HG03108 (cell line): ENCODE measurements at regions not wholly inside any gene's neighbourhood (a gene's known extent, or its start where the extent isn't known, plus 50 kb on each side); places are given as distances from the start of the nearest gene placed in this dataset.

ENCODE experiments used
- ATAC-seq: cut with Tn5 transposase; IDR thresholded peaks from one replicate; pipeline ENCODE4 v1.9.1; 2021; ENCODE audit warnings: moderate library complexity; ENCODE audit not compliant: unreplicated experiment

GRCh38 chr6:109235481-109236038 is 140.3 kb downstream of the CEP57L1 start:
- ATAC-seq, result no peak

DNA sequence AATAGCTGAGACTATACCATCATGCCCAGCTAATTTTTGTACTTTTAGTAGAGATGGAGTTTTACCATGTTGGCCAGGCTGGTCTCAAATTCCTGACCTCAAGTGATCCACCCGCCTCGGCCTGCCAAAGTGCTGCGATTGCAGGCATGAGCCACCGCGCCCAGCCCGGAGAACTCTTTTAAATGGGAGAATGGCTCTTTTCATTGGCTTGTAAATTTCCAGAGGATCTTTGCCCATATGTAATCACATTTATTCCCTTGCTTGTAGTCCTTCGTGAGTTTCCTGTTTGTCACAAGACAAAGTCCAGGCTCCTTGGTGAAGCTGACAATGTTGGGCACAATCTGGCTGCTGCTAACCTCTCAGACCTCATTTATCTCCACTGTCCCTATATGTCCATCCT is 135.1 kb downstream of the CEP57L1 start:
- ATAC-seq, result no peak

DNA sequence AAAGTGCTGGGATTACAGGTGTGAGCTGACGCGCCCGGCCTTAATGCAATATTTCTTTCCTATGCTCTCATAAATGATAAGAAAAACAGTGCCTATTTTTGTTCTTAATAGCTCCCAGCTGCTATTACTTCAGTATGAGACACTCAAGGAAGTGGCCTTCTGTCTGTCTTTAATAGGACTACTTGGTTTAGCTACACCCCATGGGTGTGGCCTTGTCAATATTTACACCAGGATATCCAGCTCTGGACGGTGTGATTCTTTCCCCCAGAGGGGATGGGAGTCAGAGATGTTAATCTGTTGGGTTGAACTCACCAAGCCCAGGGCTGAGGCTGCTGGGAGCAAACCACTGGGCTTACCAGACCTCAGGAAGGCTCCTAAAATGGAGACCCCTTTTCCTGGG is 134.2 kb downstream of the CEP57L1 start:
- ATAC-seq, result no peak

GRCh38 chr6:109227646-109228045 is 132.3 kb downstream of the CEP57L1 start:
- no peak for ATAC-seq

DNA sequence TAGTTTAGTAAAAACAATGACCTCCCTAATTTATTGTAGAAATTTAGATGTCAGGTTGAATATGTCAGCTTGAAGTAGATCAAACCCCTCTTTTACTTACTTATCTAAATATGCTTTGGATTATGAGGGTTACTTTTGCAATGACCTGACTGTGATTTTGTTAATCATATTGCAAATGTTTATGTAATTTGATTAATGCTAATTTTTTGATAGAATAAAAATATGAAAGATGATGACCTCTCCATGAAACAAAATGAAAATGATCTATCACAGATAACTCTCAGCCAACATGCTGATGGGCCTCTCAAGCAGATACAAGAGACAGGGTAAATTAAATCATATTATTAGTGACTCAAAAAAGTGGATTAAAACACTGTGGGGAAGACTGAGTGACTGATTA is 131.0 kb downstream of the CEP57L1 start:
- ATAC-seq, result no peak

DNA sequence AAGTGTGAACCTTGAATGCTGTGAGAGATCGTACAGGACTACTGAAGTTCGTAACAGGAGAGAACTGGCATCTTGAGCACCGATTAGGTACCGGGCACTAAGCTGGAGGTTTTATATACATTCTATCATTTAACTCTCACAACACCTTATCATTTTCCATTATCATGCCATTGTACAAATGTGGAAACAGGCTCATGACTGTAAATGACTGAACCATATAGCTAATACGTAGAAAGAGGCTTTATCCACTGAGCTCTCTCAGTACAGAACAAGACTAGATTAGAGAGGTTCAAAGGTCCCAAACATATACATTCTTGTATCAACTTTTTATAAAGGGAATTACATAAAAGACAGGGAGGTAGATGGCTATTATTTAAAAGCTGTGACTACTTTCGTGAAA is 130.6 kb downstream of the CEP57L1 start:
- no peak for ATAC-seq

DNA sequence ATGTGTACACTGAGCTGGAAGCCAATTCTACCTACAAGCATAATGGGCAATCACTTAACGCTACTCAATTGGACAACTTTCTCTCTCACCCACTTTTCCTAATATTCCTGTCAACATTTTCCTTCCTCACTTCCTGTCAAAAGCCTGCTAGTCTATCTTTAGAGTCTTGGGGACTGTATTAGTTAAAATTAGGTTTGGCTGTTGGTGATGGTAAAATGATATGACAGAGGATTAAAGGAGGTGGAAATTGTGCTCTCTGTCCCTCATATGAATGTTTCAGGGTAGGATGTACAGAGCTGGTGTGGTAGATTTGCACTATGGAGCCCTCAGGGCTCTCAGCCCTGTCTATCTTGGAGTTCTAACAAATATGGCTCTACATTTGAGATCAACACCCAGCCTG is 129.7 kb downstream of the CEP57L1 start:
- no peak for ATAC-seq

- ATAC-seq, result no peak
Observed at GRCh38 chr6:109224107-109224875, 129.0 kb downstream of the CEP57L1 start.

DNA sequence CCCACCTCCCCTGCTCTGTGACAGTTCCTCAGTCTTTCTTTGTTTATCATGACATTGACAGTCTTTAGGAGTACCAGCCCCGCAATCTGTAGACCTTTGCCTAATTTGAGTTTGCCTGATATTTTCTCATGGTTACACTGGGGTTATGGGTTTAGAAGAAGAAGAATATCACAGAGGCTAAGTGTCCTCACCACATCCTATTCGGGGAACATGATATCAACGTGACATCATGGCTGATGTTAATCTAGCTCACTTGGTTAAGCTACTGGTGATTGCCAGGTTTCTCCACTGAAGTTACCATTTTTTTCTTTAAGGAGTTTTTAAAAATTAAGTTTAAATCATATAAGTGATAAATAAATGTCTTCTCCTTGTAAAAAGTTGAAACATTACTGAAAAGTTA is 127.5 kb downstream of the CEP57L1 start:
- no peak for ATAC-seq

DNA sequence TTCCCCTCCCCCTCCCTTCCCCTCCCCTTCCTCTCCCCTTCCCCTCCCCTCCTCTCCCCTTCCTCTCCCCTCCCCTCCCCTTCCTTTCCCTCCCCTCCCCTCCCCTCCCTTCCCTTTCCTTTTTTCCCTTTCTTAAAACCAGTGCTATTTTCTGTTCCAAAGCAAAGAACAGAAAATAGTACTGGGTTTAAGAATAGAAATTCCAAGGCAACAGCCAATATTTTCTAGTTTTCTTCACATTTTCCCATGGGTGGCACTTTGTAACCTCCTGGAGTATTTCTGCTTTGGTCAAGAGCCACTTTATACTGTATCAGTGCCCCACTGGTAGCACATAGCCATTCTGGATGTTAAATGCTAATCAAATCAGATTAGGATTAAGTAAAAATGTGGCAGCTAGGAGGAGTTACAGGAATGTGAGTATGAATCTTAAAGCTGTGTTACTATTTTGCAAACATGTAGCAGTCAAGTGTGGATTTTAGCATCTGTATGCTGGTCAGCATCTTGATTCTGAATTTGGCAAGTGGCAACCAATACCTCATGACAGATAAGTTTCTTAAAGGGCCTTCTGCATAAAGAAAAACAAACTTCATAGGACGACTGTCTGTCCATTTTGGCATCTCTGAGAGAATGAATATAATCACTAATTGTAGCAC is 126.4 kb downstream of the CEP57L1 start:
- ATAC-seq, result no peak
